ENCODE measurements at regions not wholly inside any gene's neighbourhood (a gene's known extent, or its start where the extent isn't known, plus 50 kb on each side); places are given as distances from the start of the nearest gene placed in this dataset.

DNA sequence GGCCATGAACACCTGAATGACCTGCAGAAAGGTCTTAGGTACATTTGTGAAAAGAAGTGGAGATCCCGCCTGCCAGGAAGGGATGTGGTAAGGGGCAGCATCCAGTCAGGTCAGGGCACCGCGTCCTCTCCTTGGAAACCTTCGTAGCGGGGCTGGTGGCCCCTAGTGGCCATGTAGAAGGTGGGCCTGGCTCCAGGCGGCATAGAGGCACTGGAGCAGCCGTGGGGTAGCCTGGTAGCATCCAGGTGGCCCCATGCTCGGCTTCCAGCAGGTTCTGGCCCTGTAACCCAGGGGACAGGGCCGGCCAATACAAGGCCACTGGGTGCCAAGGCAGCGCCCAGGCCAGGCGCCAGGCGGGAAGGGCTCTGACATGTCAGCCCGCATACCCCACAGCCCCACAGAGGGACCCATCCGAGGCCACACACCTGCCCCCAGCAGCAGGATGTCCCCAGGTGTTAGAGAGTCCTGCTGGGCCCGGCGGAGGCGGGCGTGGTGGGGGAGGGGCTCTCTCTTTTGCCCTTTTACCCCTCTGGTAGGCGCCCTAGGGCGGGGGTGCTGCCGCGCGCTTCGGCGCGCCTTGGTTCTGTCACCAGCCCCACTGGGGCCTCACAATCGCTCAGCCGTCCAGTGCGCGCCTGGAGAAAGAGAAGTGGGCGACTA lies 58.3 kb upstream of the SPATA31E1 start:
- no peak for DNase-seq

DNA sequence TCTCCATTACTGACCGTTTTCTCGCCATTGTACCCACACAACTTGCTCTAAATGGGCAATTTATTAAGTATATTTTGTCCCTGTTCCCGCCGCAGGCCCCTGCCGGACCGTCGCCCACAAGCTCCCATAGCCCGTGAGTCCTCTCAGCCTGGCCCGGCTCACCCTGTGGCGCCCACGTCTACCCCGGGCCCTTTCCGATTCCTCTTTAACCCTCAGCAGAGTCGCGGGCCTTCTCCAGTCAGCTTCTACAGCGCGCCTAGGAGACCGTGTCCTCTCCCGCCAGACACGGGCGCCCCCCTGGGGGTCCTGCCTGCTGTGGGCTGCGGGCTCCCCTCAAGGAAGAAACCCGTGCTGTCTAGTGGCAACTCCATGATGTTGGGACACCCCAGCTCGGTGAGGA lies 57.8 kb upstream of the SPATA31E1 start:
- DNase-seq: no peak

DNA sequence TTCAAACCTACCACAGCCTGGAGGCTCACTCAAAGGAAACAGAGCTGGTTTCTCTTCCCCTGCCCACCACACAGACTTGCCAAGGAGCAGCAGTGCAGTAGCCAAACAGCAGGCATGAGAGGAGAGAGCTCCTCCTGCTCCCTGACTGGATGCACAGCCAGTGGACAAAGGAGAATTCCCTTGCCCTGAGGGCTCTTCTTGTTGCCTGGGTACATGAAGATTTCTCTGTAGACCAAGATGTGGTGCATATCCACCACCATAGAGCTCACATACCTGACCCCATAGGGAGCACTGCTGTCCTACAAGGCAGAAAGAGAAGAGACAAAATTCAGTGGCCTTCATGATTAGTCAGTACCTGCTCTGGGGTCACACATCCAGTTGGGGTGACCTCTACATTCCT lies 56.3 kb upstream of the SPATA31E1 start:
- DNase-seq: peak; percentile 70

DNA sequence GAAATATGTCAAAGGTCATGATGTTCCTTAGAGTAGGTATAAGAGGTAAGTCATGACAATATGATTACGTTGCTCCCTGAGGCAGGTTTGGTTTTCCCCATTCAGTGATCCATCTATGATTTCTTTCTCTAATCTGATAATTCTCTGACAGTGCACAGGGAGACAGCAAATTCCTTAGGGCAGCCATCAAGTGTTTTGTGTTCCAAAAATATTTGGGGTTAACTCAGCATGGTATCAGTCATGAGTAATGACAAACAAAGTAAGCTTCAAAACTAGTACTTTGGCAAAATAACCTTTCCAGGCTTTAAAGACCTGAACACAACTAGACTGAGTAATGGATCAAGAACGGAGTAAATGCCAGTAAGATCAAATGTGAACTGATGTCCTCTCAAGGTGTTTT lies 55.3 kb upstream of the SPATA31E1 start:
- no peak for DNase-seq

DNA sequence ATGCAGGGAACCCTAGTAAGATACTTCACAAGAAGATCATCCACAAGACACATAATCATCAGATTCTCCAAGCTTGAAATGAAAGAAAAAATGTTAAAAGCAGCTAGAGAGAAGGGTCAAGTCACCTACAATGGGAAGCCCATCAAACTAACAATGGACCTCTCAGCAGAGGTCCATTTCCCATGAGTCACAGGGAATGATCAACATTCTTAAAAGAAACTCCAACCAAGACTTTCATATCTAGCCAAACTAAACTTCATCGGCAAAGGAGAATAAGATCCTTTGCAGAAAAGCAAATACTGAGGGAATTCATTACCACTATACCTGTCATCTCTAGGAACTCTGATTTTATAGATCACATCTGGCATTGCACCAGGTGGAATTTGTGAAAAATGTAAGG lies 52.9 kb upstream of the SPATA31E1 start:
- DNase-seq: no peak

DNA sequence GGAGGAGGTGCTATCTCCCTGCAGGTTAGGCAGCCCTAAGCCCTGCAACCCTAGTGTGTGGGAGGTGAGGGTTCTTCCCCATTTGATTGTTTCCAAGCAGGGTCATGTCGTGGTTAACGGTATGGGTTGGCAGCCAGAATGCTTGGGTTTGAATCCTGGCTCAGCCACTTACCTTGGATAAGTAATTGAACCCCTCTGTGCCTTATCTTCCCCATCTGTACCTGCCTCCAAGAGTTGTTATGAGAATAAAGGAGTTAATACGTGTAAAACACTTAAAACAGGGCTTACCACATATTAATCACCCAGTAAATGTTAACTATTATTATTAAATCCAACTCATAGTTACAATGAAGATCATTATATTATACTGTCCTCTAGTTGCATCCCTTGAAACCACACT lies 52.2 kb upstream of the SPATA31E1 start:
- no peak for DNase-seq

DNA sequence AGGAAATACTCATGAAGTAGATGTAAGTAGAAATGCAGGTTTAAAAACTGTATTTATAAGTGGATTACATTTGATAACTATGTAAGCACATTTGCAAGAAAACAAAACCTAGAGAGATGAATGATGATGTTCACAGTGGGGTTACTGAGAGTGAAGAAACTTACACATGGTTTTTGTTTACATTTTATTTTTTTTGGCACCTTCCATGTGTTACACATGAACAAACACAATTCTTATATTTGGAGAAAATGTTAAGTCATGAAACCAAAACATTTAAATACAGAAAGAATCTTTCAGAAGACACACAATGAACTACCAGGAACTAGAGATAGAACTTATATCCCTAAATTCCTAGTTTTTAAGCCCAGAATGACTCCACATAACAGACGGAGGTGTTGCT lies 51.5 kb upstream of the SPATA31E1 start:
- DNase-seq: no peak
